Upper lobe of left lung (tissue), 6 donors: ENCODE measurements at regions not wholly inside any gene's neighbourhood (a gene's known extent, or its start where the extent isn't known, plus 50 kb on each side); places are given as distances from the start of the nearest gene placed in this dataset.
A peak's percentile ranks its signal among the peaks of the same experiment; 100 is the strongest.

Source experiments
- ATAC-seq, 2 donors: fragments of 200-7000 bp; cut with Tn5 transposase; one replicate each; pipeline ENCODE4 v1.9.1; 2022; ENCODE audit warnings: mild to moderate bottlenecking in 2 of 2, moderate library complexity in 2 of 2; ENCODE audit not compliant: low FRiP score in 2 of 2
- DNase-seq, 2 donors: peaks; one replicate each; pipeline ENCODE4 v3.0.0-alpha.2; 2019 to 2020
- H3K27ac ChIP-seq, 4 donors: fragments of 200-600 bp; sonication (generic); one replicate each; pipeline ENCODE4 v1.5.1; 2016 to 2019
- H3K27me3 ChIP-seq, 4 donors: fragments of 200-600 bp; sonication (generic); one replicate each; pipeline ENCODE4 v1.5.1; 2017 to 2019
- H3K36me3 ChIP-seq, 4 donors: fragments of 200-600 bp; sonication (generic); one replicate each; pipeline ENCODE4 v1.5.1; 2016 to 2019
- H3K4me1 ChIP-seq, 4 donors: fragments of 200-600 bp; sonication (generic); one replicate each; pipeline ENCODE4 v1.5.1; 2018 to 2019
- H3K4me3 ChIP-seq, 4 donors: fragments of 200-600 bp; sonication (generic); one replicate each; pipeline ENCODE4 v1.5.1; 2017 to 2019; ENCODE audit warnings: mild to moderate bottlenecking in 2 of 4, moderate library complexity in 1 of 4
- H3K9me3 ChIP-seq, 4 donors: fragments of 200-600 bp; sonication (generic); one replicate each; pipeline ENCODE4 v1.5.1; 2018 to 2019
- EP300 ChIP-seq, 4 donors: sonication (generic); formaldehyde crosslinking; IDR thresholded peaks; one replicate each; pipeline ENCODE4 v1.5.1; 2017; ENCODE audit warnings: antibody characterized with exemption in 4 of 4, control low read depth in 2 of 4
- POLR2A ChIP-seq, 4 donors: fragments of 450-650 bp; IDR thresholded peaks; one replicate each; pipeline ENCODE4 v1.5.1; 2016 to 2017; ENCODE audit warnings: antibody characterized with exemption in 4 of 4, mild to moderate bottlenecking in 2 of 4
- POLR2AphosphoS5 ChIP-seq, 2 donors: sonication (generic); formaldehyde crosslinking; IDR thresholded peaks; one replicate each; pipeline ENCODE4 v1.5.1; 2017; ENCODE audit warnings: antibody characterized with exemption in 2 of 2
- WGBS, 2 donors: methylation state at CpG; one replicate each; pipeline ENCODE4 v1.1.5; 2017 to 2018; 5-methylcytosine and 5-hydroxymethylcytosine counted together
- TF ChIP-seq, protein P1 (sequence below), 6 experiments: fragments of 450-650 bp in 4 of 6; fragments of 200-600 bp in 2 of 6; sonication (generic) in 2 of 6; IDR thresholded peaks; one replicate each; pipeline ENCODE4 v1.5.1; 2016 to 2019; ENCODE audit warnings: antibody characterized with exemption in 6 of 6
- donor health status: DM: no; HTN: no; CAD: no; lungs with moderate emphysema.
- donor health status: DM: no; HTN: yes; CAD: no; lungs with severe emphysema.

DNA sequence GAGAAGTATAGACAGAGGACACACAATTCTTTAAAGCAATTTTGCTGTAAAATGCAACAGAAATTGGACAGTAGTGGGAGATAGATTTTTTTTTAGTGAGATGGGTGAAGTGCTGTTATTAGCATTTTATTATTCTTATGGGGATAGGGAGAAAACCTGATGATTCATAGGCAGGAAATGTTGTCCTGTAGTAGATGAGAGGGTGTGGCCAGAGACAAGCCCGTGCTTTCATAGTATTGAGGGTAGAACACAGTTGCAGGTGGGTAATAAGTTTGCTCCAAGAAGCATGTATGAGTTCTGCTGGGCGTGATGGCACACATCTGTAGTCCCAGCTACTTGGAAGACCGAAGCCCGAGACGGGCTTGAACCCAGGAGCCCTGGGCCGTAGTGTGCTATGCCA, 128.3 kb upstream of the ARHGAP28 start:
- 81 to 91% methylated on average over 6 of the region's 6 CpGs for WGBS, 2 donors
- no peaks in the 10 kb centered on the region for H3K9me3 ChIP-seq
- no peak for ATAC-seq

DNA sequence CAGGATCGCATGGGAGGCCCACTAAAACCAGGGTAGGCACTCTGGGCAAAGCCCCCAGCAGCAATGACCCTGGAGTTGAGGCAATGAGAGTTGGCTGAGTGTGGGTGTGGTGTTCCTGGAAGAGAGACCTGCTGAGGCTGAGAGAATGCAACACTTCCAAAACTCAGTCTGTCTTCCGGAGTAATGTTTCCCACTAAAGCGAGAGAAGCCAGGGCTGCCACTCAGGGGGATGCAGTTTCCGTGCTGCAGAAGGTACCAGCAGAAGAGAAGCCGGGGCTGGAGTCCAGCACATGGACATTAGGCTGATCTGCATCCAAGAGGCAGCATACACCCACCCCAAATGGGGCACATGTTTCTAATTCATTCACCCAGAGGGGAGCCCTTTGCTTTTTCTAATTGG, 127.2 kb upstream of the ARHGAP28 start:
- no peak for TF ChIP-seq POLR2AphosphoS5 (IDR thresholded peaks at IDR 0.05)
- no peak for TF ChIP-seq POLR2A (IDR thresholded peaks at IDR 0.05)
- TF ChIP-seq, protein P1, sequence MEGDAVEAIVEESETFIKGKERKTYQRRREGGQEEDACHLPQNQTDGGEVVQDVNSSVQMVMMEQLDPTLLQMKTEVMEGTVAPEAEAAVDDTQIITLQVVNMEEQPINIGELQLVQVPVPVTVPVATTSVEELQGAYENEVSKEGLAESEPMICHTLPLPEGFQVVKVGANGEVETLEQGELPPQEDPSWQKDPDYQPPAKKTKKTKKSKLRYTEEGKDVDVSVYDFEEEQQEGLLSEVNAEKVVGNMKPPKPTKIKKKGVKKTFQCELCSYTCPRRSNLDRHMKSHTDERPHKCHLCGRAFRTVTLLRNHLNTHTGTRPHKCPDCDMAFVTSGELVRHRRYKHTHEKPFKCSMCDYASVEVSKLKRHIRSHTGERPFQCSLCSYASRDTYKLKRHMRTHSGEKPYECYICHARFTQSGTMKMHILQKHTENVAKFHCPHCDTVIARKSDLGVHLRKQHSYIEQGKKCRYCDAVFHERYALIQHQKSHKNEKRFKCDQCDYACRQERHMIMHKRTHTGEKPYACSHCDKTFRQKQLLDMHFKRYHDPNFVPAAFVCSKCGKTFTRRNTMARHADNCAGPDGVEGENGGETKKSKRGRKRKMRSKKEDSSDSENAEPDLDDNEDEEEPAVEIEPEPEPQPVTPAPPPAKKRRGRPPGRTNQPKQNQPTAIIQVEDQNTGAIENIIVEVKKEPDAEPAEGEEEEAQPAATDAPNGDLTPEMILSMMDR (IDR thresholded peaks at IDR 0.05): no peak
- TF ChIP-seq EP300 (IDR thresholded peaks at IDR 0.05): no peak
- H3K27ac ChIP-seq: no peak overlapping the region
- H3K27me3 ChIP-seq: no peaks in the 10 kb centered on the region
- ATAC-seq (no peak), DNase-seq (no peak)
- no peaks in the 10 kb centered on the region for H3K36me3 ChIP-seq
- H3K4me3 ChIP-seq: no peak overlapping the region
- H3K4me1 ChIP-seq: peaks cover 0 to 3% (median 0%) of the 10 kb centered on the region in 4 donors
- H3K9me3 ChIP-seq: no peaks in the 10 kb centered on the region
- 84 to 96% methylated on average over 5 of the region's 5 CpGs for WGBS, 2 donors

More for the DNA sequence above, 128.3 kb upstream of the ARHGAP28 start:
- Histone ChIP-seq H3K36me3 (no peaks in the 10 kb centered on the region), H3K4me3 (no peak overlapping the region), H3K27me3 (no peaks in the 10 kb centered on the region), H3K4me1 (peaks cover 0 to 3% (median 0%) of the 10 kb centered on the region in 4 donors), H3K27ac (no peak overlapping the region)
- no peak for DNase-seq
- TF ChIP-seq, protein P1 (IDR thresholded peaks at IDR 0.05): no peak

DNA sequence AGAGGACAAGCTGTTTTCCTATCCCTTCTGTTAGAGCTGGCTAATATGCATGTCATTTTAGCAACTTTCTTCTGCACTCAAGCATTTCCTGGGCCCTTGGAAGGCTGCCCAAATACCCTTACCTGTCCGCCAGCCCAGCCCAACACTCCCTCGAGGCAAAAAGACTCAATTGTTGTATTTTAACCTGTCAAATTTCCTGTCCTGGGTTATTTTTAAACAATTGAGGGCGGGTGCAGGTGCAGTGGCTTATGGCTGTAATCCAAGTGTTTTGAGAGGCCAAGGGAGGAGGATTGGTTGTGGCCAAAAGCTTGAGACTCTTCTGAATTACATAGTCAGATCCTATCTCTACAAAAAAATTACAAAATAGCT, 125.0 kb upstream of the ARHGAP28 start:
- H3K9me3 ChIP-seq: no peaks in the 10 kb centered on the region
- DNase-seq (no peak), ATAC-seq (no peak)
- peaks cover 0 to 3% (median 0%) of the 10 kb centered on the region in 4 donors for H3K4me1 ChIP-seq
- no peaks in the 10 kb centered on the region for H3K36me3 ChIP-seq
- no peak overlapping the region for H3K4me3 ChIP-seq
- no peaks in the 10 kb centered on the region for H3K27me3 ChIP-seq
- TF ChIP-seq POLR2AphosphoS5 (IDR thresholded peaks at IDR 0.05): no peak
- TF ChIP-seq POLR2A (IDR thresholded peaks at IDR 0.05): no peak
- TF ChIP-seq EP300 (IDR thresholded peaks at IDR 0.05): no peak
- TF ChIP-seq, protein P1 (IDR thresholded peaks at IDR 0.05): no peak
- H3K27ac ChIP-seq: no peak overlapping the region
- WGBS, 2 donors: 48 to 67% methylated on average over 3 of the region's 3 CpGs

DNA sequence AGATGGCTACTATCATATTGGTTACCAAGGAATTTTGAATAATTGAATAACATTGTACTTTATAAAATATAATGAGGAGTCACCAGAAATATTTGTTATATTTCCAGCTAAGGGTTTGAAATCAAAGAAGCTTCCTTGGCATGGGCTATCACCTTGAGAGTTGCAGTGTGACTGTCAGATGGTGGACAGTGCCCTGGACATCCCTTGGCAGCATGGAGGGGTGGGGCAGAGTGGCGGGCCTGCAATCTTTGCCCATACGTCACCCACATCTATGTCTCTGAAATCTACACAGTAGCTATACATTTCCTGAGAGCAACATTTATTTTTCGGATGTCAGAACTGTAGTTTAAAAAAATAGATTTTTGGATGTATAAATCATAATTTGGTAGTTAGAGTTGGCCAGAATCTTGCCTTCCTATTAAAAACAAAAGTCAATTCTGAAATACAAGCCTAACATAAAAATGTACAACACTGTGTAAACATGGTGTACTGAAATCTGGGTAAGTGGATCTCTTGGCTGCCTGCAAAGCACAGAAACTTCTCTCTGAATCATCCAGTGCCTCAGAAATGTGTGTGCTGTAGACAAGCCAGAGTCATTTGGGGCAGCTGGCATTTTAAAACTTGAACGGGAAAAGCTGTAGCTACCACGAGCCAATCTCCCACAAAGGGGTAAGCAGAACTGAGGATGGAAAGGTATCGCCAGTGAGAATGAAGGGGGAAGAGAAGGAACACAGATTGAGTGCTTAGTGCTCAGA, 124.2 kb upstream of the ARHGAP28 start:
- Histone ChIP-seq H3K27ac (no peak overlapping the region), H3K27me3 (no peaks in the 10 kb centered on the region), H3K4me1 (peaks cover 0 to 3% (median 0%) of the 10 kb centered on the region in 4 donors), H3K4me3 (no peak overlapping the region), H3K36me3 (no peaks in the 10 kb centered on the region), H3K9me3 (no peaks in the 10 kb centered on the region)
- ATAC-seq: peak in 1 of 2 donors; percentile 38
- no peak for DNase-seq
- 57 to 76% methylated on average over 6 of the region's 6 CpGs for WGBS, 2 donors
- TF ChIP-seq POLR2AphosphoS5 (IDR thresholded peaks at IDR 0.05): no peak
- no peak for TF ChIP-seq POLR2A (IDR thresholded peaks at IDR 0.05)
- no peak for TF ChIP-seq EP300 (IDR thresholded peaks at IDR 0.05)
- TF ChIP-seq, protein P1 (IDR thresholded peaks at IDR 0.05): no peak
